Tibial nerve (tissue), 4 donors: ENCODE measurements at regions not wholly inside any gene's neighbourhood (a gene's known extent, or its start where the extent isn't known, plus 50 kb on each side); places are given as distances from the start of the nearest gene placed in this dataset.
A peak's percentile ranks its signal among the peaks of the same experiment; 100 is the strongest.

Experiments
- DNase-seq, 2 donors: peaks; one replicate each; pipeline ENCODE4 v3.0.0-alpha.2; 2019; ENCODE audit warnings: low spot score in 2 of 2
- H3K27ac ChIP-seq, 4 donors: fragments of 200-600 bp; sonication (generic) in 3 of 4; one replicate each; pipeline ENCODE4 v1.5.1; 2017 to 2019; ENCODE audit warnings: mild to moderate bottlenecking in 1 of 4
- H3K27me3 ChIP-seq, 2 donors: fragments of 200-600 bp; sonication (generic) in 1 of 2; one replicate each; pipeline versions ENCODE4 v1.5.1 to v1.6.0; 2017 to 2019
- H3K36me3 ChIP-seq, 3 donors: fragments of 200-600 bp; sonication (generic); one replicate each; pipeline ENCODE4 v1.5.1; 2018 to 2019
- H3K4me1 ChIP-seq, 4 donors: fragments of 200-600 bp; sonication (generic) in 3 of 4; one replicate each; pipeline ENCODE4 v1.5.1; 2017 to 2019
- H3K4me3 ChIP-seq, 4 donors: fragments of 200-600 bp; sonication (generic) in 3 of 4; one replicate each; pipeline ENCODE4 v1.5.1; 2017 to 2019; ENCODE audit warnings: mild to moderate bottlenecking in 1 of 4, moderate library complexity in 1 of 4
- H3K9me3 ChIP-seq, 4 donors: fragments of 200-600 bp; sonication (generic) in 3 of 4; one replicate each; pipeline ENCODE4 v1.5.1; 2017 to 2019
- CTCF ChIP-seq, 5 experiments: fragments of 200-600 bp in 3 of 5; fragments of 450-650 bp in 2 of 5; sonication (generic) in 3 of 5; IDR thresholded peaks; one replicate each; pipeline ENCODE4 v1.5.1; 2016 to 2019; ENCODE audit warnings: antibody characterized with exemption in 5 of 5, mild to moderate bottlenecking in 3 of 5, moderate library complexity in 2 of 5
- EP300 ChIP-seq, 2 donors: sonication (generic); formaldehyde crosslinking; IDR thresholded peaks; one replicate each; pipeline ENCODE4 v1.6.1; 2017; ENCODE audit warnings: antibody characterized with exemption in 2 of 2, mild to moderate bottlenecking in 1 of 2
- POLR2A ChIP-seq, 2 donors: fragments of 450-650 bp; IDR thresholded peaks; one replicate each; pipeline ENCODE4 v1.6.1; 2017; ENCODE audit warnings: antibody characterized with exemption in 2 of 2, mild to moderate bottlenecking in 2 of 2, moderate library complexity in 2 of 2
- WGBS, 2 donors: methylation state at CpG; one replicate each; pipeline ENCODE4 v1.1.5; 2018; 5-methylcytosine and 5-hydroxymethylcytosine counted together

- TF ChIP-seq CTCF (IDR thresholded peaks at IDR 0.05) (no peak), POLR2A (IDR thresholded peaks at IDR 0.05) (no peak), EP300 (IDR thresholded peaks at IDR 0.05) (no peak)
- WGBS, 2 donors = 83 to 85% methylated on average over 5 of the region's 5 CpGs
- peaks cover 0 to 21% (median 2%) of the 10 kb centered on the region in 4 donors for H3K4me1 ChIP-seq
- H3K9me3 ChIP-seq = no peaks in the 10 kb centered on the region
- no peak for DNase-seq
- H3K4me3 ChIP-seq = no peak overlapping the region
- no peak overlapping the region for H3K27ac ChIP-seq
- no peaks in the 10 kb centered on the region for H3K27me3 ChIP-seq
- H3K36me3 ChIP-seq = no peaks in the 10 kb centered on the region
Measured at GRCh38 chr10:105973902-105974301, 1190.6 kb downstream of the SORCS1 start.

- H3K27ac ChIP-seq = peak overlapping the region in 2 of 4 donors; percentile 2 to 7
- no peaks in the 10 kb centered on the region for H3K36me3 ChIP-seq
- 14 to 32% methylated on average over 4 of the region's 4 CpGs for WGBS, 2 donors
Measured at GRCh38 chr10:105973360-105973759, 1191.1 kb downstream of the SORCS1 start.

GRCh38 chr10:105971460-105971859, 1193.0 kb downstream of the SORCS1 start:
- Histone ChIP-seq H3K27me3 (no peaks in the 10 kb centered on the region), H3K4me1 (peaks cover 0 to 21% (median 2%) of the 10 kb centered on the region in 4 donors), H3K9me3 (no peaks in the 10 kb centered on the region), H3K36me3 (no peaks in the 10 kb centered on the region), H3K27ac (no peak overlapping the region), H3K4me3 (no peak overlapping the region)
- 87 to 90% methylated on average over 2 of the region's 2 CpGs for WGBS, 2 donors
- TF ChIP-seq CTCF (IDR thresholded peaks at IDR 0.05) = no peak
- TF ChIP-seq EP300 (IDR thresholded peaks at IDR 0.05) = no peak
- no peak for TF ChIP-seq POLR2A (IDR thresholded peaks at IDR 0.05)
- no peak for DNase-seq

More at GRCh38 chr10:105973360-105973759, 1191.1 kb downstream of the SORCS1 start:
- no peak for DNase-seq
- TF ChIP-seq POLR2A (IDR thresholded peaks at IDR 0.05) = no peak
- no peak for TF ChIP-seq EP300 (IDR thresholded peaks at IDR 0.05)
- TF ChIP-seq CTCF (IDR thresholded peaks at IDR 0.05) = no peak
- no peaks in the 10 kb centered on the region for H3K9me3 ChIP-seq
- H3K4me3 ChIP-seq = no peak overlapping the region
- H3K27me3 ChIP-seq = no peaks in the 10 kb centered on the region
- H3K4me1 ChIP-seq = peaks cover 0 to 21% (median 2%) of the 10 kb centered on the region in 4 donors

- no peak for DNase-seq
- TF ChIP-seq EP300 (IDR thresholded peaks at IDR 0.05) (no peak), POLR2A (IDR thresholded peaks at IDR 0.05) (no peak), CTCF (IDR thresholded peaks at IDR 0.05) (no peak)
- Histone ChIP-seq H3K27ac (no peak overlapping the region), H3K27me3 (no peaks in the 10 kb centered on the region), H3K4me3 (no peak overlapping the region), H3K36me3 (no peaks in the 10 kb centered on the region), H3K4me1 (peaks cover 0 to 11% (median 2%) of the 10 kb centered on the region in 4 donors), H3K9me3 (no peaks in the 10 kb centered on the region)
- 53 to 61% methylated on average over 12 of the region's 12 CpGs for WGBS, 2 donors
Measured at GRCh38 chr10:105969884-105970377, 1194.6 kb downstream of the SORCS1 start.

GRCh38 chr10:105968666-105969065, 1195.8 kb downstream of the SORCS1 start:
- 50 to 51% methylated on average over 3 of the region's 3 CpGs for WGBS, 2 donors
- Histone ChIP-seq H3K36me3 (no peaks in the 10 kb centered on the region), H3K27me3 (no peaks in the 10 kb centered on the region), H3K9me3 (no peaks in the 10 kb centered on the region), H3K27ac (no peak overlapping the region), H3K4me3 (no peak overlapping the region), H3K4me1 (peaks cover 0 to 10% (median 0%) of the 10 kb centered on the region in 4 donors)
- no peak for DNase-seq
- no peak for TF ChIP-seq POLR2A (IDR thresholded peaks at IDR 0.05)
- TF ChIP-seq EP300 (IDR thresholded peaks at IDR 0.05) = no peak
- no peak for TF ChIP-seq CTCF (IDR thresholded peaks at IDR 0.05)
